Activated naive CD8-positive, alpha-beta T cell treated with anti-CD3 and anti-CD28 coated beads, Interleukin-2, amount 50 U/mL, for 16 hours (primary cell): ENCODE measurements at regions not wholly inside any gene's neighbourhood (a gene's known extent, or its start where the extent isn't known, plus 50 kb on each side); places are given as distances from the start of the nearest gene placed in this dataset.

Experiments
- DNase-seq: peaks from one replicate; pipeline ENCODE4 v3.0.0-alpha.2; 2020; ENCODE audit warnings: low read depth, low spot score

- DNase-seq = no peak
Measured at GRCh38 chr1:181326348-181326747, 157.0 kb upstream of the CACNA1E start.

GRCh38 chr1:181327796-181328195, 155.5 kb upstream of the CACNA1E start:
- DNase-seq = no peak

- DNase-seq = no peak
Measured at GRCh38 chr1:181334724-181335123, 148.6 kb upstream of the CACNA1E start.

DNA sequence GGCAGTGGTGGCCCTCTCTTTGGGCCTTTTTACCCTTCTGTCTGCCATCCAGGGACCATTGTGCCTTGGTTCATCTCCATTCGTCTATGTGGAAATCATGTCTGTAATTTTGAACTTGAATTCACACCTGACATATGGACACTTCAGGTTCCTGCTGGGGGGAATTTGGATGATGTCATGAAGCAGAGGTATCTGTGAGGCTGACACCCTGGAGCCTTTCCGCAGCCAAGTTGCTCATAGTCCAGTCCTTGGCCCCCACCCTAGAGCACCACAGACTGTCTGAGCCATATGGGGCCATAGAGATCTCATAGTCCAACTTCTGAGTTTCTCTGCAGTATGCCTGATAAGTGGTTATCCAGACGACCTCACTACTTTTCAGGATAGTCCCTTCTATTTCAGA, 147.7 kb upstream of the CACNA1E start:
- no peak for DNase-seq

DNA sequence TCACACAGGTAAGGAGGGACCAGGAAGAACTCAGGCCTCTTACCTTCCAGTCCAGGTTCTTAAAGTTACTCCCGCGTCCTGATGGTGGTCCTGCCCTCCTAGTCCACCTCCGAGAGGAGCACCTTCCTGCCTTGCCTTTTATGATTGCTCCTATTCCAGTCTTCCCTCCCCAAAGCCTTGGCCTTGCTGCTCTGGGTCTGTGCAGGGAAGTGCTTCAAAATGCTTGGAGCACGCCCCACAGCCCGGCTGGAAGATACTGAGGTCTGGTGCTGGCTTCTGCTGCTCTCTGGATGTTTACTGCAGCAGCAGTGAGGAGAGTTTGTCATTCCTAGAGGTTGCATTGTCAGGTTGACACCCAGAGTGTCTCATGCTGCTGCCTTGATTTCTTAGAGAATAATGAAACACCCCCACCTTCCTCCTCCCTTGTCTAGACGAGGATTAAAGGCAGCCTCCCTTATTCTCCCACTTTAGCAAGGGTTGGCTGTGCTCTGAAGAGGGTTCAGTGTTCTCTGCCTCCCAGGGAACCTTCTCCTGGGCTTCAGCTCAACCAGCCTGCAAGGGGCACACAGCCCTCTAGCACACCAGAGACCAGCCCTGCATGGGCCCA, 142.2 kb upstream of the CACNA1E start:
- DNase-seq = no peak

DNA sequence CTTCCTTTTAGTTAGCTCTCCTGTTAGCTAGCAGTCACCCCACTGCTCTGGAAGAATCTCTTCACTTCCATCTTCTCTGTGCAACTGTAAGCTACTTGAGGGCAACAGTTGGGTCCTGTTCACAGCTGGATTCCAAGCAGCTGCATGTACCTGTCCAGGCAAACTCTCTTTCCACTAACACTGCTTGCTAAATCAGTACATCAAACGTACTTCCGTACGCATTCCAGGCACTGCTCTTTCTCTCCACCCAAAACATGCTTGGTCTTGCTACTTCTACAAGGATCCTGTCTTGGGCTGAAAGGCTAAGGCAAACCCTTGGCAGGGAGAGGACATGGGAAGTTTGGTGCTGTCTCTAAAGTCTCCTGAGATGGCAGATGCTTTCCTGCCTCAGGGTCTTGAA, 139.2 kb upstream of the CACNA1E start:
- no peak for DNase-seq

GRCh38 chr1:181345146-181345545, 138.2 kb upstream of the CACNA1E start:
- DNase-seq = no peak

DNA sequence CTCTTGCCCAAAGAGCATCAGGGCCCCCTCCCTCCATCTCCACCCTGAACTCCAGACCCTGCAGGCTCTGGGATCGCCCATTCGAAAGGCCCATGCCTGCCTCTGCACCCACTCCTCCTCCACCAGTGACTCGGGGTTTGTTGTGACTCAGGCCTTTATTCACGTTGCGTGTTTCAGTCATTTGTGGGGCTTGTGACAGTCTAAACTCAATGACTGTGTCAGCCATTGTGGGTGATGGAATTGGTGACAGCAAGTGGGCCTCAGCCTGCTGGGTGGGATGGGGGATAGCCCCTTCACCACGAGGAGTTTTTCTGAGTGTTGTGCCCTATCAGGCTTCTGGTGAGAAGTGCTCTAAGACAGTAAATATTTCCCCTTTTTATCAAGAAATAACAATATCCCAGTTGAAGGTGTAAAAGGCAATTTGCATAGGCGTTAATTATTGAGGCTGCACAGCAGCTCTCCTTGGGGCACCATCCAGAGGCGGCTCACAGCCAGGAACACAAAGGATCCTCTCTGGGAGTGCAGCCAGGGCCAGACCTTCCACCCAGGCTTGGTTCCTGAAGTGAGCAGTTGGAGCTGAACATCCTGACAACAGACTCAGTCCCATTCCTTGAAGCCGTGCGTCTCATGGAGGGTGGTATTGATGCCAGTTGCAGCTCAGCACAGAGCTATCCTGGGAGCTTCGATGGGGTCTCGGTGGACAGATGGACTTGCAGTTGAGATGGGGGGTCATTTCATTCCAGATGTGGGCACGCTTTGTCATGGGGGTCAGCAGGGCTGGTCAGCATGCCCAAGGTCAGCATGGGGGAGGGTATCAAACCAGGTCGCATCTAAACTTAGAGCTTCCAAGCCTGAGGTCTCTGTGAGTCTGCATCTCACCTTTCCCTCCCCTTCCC, 135.6 kb upstream of the CACNA1E start:
- DNase-seq = no peak

GRCh38 chr1:181349512-181349911, 133.8 kb upstream of the CACNA1E start:
- DNase-seq = no peak

- no peak for DNase-seq
Measured at GRCh38 chr1:181350131-181350530, 133.2 kb upstream of the CACNA1E start.

DNA sequence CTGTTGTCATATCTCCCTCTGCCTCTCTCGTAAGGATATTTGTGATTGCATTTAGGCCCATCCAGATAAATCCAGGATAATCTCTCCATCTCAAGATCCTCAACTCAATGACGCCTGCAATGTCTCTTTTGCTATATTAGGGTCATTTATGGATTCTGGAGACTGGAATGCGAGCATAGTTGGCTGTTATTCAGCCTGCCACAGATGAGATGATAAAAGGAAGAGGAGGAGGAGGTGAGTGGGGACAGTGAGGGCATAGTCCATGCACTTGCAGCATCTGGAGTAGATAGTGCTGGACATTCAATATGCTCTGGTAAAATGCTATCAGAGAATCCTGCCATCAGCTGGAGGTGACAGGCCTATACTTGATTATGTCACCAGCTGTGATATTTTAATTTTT, 131.6 kb upstream of the CACNA1E start:
- DNase-seq = no peak

GRCh38 chr1:181352695-181353094, 130.6 kb upstream of the CACNA1E start:
- DNase-seq = no peak

DNA sequence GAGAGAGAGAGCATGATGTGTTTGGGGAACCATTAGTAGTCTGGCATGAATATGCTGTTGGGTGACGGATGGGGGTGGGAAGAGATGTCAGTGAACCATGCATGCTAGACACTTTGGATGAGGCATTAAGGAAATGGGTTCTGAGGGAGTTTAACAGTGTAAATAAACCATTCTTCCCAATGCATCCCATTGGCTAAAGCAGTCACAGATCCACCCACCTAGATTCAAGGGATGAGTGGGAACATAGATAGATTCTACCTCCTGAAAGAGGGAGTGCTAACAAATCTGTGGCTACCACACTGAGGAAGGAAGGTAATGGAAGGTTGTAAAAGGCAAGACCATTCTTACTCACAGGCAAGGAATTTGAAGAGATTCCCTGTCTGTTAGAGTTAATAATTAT, 129.8 kb upstream of the CACNA1E start:
- DNase-seq = no peak

DNA sequence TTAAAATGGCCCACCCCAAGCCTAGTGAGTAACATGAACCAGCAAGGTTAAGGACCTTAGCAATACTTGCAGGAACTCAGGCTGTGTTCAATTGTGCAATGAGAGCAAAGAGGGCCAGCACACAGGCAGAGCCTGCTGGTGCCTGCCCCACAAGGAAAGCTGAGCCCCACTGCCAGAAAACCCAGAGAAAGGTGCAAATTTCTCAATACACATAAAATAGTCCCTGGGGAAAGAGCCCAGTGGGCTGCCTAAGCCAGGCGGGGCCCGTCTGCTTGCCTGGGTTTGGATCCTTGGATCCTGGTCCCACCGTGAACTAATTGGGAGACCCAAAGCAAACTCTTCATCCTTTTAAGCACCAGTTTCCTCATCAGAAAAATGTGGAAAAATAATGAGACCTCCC, 128.5 kb upstream of the CACNA1E start:
- DNase-seq = no peak

- DNase-seq = no peak
Measured at GRCh38 chr1:181356505-181357340, 126.6 kb upstream of the CACNA1E start.

DNA sequence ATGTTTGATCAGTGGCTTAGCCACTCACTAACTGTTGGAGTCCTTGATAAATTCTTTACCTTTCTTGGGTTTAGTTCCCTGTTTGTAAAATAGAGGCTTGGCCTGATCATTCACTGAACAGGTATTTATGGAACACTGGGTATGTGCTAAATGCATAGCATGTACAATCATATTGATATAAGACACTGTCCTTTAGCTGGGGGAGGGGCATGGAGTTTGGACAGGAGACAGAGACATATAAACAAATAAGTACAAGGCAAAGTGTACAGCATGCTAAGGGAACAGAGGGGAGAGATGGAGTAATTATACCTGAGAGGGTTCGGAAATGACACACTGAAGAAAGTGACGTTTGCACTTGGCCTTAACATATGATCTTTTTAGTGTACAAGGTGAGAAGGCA, 124.3 kb upstream of the CACNA1E start:
- DNase-seq = no peak

DNA sequence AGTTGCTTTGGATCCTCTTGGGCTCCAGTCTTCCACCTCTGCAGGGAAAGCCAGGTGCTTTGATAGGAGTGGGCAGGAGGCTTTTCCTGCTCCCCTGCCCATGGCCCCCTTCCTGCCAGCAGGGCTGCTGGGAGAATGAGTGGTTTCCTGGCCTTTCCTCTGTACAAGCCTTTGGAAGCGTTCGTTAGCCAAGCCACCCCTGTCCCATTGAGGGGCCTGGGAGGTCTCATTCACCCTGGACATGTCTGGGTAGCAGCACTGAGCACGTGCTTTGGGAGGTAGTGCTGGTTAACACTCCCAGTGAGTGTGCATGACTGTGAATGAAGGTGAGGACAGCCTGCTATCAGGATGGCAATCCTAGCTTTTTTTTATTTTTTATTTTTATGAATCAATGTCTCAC, 118.5 kb upstream of the CACNA1E start:
- DNase-seq = no peak

GRCh38 chr1:181366910-181367309, 116.4 kb upstream of the CACNA1E start:
- DNase-seq = no peak

DNA sequence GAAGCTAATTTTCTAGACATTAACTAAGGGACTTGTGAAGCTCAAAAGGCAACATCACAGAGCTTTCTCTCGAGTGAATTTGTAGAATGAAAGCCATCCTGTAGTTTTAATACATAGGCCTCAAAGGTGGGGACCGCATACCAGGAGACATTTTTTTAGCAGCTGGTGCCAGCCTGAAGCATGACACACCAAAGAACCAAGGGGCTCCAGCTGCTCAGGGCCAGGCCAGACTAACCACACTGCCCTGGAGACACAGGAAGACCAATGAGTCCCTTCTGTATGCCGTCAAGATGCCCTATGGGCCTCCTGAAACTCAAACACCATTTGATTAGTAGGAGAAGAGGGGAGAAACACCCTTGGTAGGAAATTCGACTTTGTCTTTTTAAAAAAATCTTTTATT, 113.9 kb upstream of the CACNA1E start:
- DNase-seq = no peak

- no peak for DNase-seq
Measured at GRCh38 chr1:181383695-181384094, 99.6 kb upstream of the CACNA1E start.

DNA sequence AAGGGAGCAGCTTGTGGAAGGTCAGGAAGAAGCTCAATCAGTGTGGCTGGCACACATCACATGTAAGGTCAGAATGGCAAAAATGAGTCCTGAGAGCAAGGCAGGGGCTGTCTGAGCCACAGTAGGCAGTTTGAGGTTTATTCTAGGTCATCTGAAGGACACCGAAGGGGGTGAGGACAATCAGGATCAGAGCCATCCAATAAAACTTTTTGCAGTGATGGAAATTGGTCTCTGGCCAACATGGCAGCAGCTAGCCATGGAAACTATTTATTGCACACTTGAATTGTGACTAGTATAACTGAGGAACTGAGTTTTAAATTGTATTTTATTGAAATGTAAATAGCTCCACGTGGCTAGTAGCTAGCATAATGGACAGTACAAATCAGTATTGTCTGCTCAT, 97.0 kb upstream of the CACNA1E start:
- no peak for DNase-seq

DNA sequence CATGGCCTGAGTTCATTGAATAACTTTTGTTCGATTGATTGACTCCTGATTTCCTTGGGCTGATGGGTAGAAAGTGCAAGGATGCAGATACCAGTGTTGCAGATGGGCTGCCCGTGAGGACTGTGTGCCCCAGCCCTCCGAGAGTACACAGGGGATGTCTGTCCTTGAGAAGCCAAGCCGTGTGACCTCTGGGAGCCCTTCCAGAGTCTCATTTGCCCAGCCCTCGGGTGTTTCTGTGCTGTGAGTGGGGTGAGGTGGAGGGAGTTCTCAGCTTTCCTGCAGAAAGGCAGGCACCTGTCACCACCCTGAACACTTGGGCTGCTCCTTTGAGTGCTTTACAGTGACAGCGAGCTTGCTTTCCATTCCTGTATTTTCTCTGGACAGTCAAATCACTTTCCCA, 96.4 kb upstream of the CACNA1E start:
- no peak for DNase-seq
